HG03342 (cell line): ENCODE measurements at regions not wholly inside any gene's neighbourhood (a gene's known extent, or its start where the extent isn't known, plus 50 kb on each side); places are given as distances from the start of the nearest gene placed in this dataset.

Experiments used
- ATAC-seq: cut with Tn5 transposase; IDR thresholded peaks from one replicate; pipeline ENCODE4 v1.9.1; 2021; ENCODE audit warnings: mild to moderate bottlenecking, moderate library complexity; ENCODE audit not compliant: unreplicated experiment

GRCh38 chr10:1869861-1870260 lies 132.5 kb upstream of the ADARB2 start:
- no peak for ATAC-seq

GRCh38 chr10:1860351-1860750 lies 123.0 kb upstream of the ADARB2 start:
- ATAC-seq: no peak

GRCh38 chr10:1858547-1858946 lies 121.2 kb upstream of the ADARB2 start:
- ATAC-seq: no peak

GRCh38 chr10:1858048-1858447 lies 120.7 kb upstream of the ADARB2 start:
- ATAC-seq: no peak

GRCh38 chr10:1855911-1856310 lies 118.6 kb upstream of the ADARB2 start:
- no peak for ATAC-seq

GRCh38 chr10:1854271-1854670 lies 116.9 kb upstream of the ADARB2 start:
- no peak for ATAC-seq

- no peak for ATAC-seq
Observed at GRCh38 chr10:1853801-1854200, 116.5 kb upstream of the ADARB2 start.

GRCh38 chr10:1852841-1853240 lies 115.5 kb upstream of the ADARB2 start:
- no peak for ATAC-seq

GRCh38 chr10:1851762-1852161 lies 114.4 kb upstream of the ADARB2 start:
- no peak for ATAC-seq

- no peak for ATAC-seq
Observed at GRCh38 chr10:1850971-1851527, 113.7 kb upstream of the ADARB2 start.

GRCh38 chr10:1847361-1847760 lies 110.0 kb upstream of the ADARB2 start:
- no peak for ATAC-seq

GRCh38 chr10:1846032-1846431 lies 108.7 kb upstream of the ADARB2 start:
- ATAC-seq: no peak

GRCh38 chr10:1841759-1842158 lies 104.4 kb upstream of the ADARB2 start:
- no peak for ATAC-seq

- no peak for ATAC-seq
Observed at GRCh38 chr10:1829712-1830111, 92.4 kb upstream of the ADARB2 start.

- ATAC-seq: no peak
Observed at GRCh38 chr10:1824928-1825327, 87.6 kb upstream of the ADARB2 start.

- no peak for ATAC-seq
Observed at GRCh38 chr10:1814556-1814955, 77.2 kb upstream of the ADARB2 start.

- no peak for ATAC-seq
Observed at GRCh38 chr10:1809139-1809741, 71.9 kb upstream of the ADARB2 start.

GRCh38 chr10:1807924-1808323 lies 70.6 kb upstream of the ADARB2 start:
- ATAC-seq: no peak

- no peak for ATAC-seq
Observed at GRCh38 chr10:1807196-1807595, 69.9 kb upstream of the ADARB2 start.

- no peak for ATAC-seq
Observed at GRCh38 chr10:1802413-1802812, 65.1 kb upstream of the ADARB2 start.

- ATAC-seq: no peak
Observed at GRCh38 chr10:1788401-1788800, 51.1 kb upstream of the ADARB2 start.
